HEK293T (cell line): ENCODE measurements at regions not wholly inside any gene's neighbourhood (a gene's known extent, or its start where the extent isn't known, plus 50 kb on each side); places are given as distances from the start of the nearest gene placed in this dataset.

Experiments
- HDGF ChIP-seq: fragments of 450-650 bp; IDR thresholded peaks from 2 replicates; pipeline ENCODE4 v1.6.1; 2017; ENCODE audit warnings: antibody characterized with exemption, borderline replicate concordance
- SP1 ChIP-seq: fragments of 450-650 bp; IDR thresholded peaks from 2 replicates; pipeline ENCODE4 v1.6.1; 2017
- TARDBP ChIP-seq: fragments of 450-650 bp; IDR thresholded peaks from 2 replicates; pipeline ENCODE4 v1.6.1; 2016
- TF ChIP-seq, protein P1 (sequence below): fragments of 450-650 bp; IDR thresholded peaks from 2 replicates; pipeline ENCODE4 v1.6.1; 2016

- TF ChIP-seq HDGF (no peak), SP1 (no peak), TARDBP (no peak)
- TF ChIP-seq, protein P1, sequence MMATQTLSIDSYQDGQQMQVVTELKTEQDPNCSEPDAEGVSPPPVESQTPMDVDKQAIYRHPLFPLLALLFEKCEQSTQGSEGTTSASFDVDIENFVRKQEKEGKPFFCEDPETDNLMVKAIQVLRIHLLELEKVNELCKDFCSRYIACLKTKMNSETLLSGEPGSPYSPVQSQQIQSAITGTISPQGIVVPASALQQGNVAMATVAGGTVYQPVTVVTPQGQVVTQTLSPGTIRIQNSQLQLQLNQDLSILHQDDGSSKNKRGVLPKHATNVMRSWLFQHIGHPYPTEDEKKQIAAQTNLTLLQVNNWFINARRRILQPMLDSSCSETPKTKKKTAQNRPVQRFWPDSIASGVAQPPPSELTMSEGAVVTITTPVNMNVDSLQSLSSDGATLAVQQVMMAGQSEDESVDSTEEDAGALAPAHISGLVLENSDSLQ = no peak
These were observed 184.2 kb downstream of the STK31 start for GRCh38 chr7:23893942-23894891.
